ENCODE measurements at regions not wholly inside any gene's neighbourhood (a gene's known extent, or its start where the extent isn't known, plus 50 kb on each side); places are given as distances from the start of the nearest gene placed in this dataset.

GRCh38 chr14:76961631-76962302, 66.7 kb downstream of the IRF2BPL start:
- Mint-ChIP-seq H3K9me3 (no peaks in the 10 kb centered on the region), H3K4me3 (peak overlapping the region; percentile 89), H3K27ac (peak overlapping the region; percentile 91 to 95), H3K4me1 (peaks cover 70 to 91% of the 10 kb centered on the region in 2 donors), H3K36me3 (no peaks in the 10 kb centered on the region), H3K27me3 (ENCODE audit: low read depth in 2 of 2) (peaks cover 7 to 13% of the 10 kb centered on the region in 2 donors)
- peak overlapping the region; percentile 87 for H3K27ac ChIP-seq (ENCODE audit: low read length)
- H3K27me3 ChIP-seq (ENCODE audit: control insufficient read depth, insufficient read depth, low read length), result no peaks in the 10 kb centered on the region
- H3K36me3 ChIP-seq (ENCODE audit: control insufficient read depth, insufficient read depth, low read length), result no peaks in the 10 kb centered on the region
- peak; percentile 92 to 98 for DNase-seq
- H3K4me1 ChIP-seq (ENCODE audit: control insufficient read depth, insufficient read depth, low read length), result peaks cover 87% of the 10 kb centered on the region
- peak; percentile 87 to 98 (median 93) for ATAC-seq
- WGBS (ENCODE audit: insufficient coverage), result 0% methylated on average over 24 of the region's 24 CpGs
- peak overlapping the region; percentile 26 for H3K4me3 ChIP-seq (ENCODE audit: low read length)
- intact Hi-C loops (cut with micrococcal nuclease), result loop anchor here (1.0 to 10.0 kb wide), 5 partner anchors 14 to 79 kb away; partner anchors contain the start of gene IRF2BPL
- H3K9me3 ChIP-seq (ENCODE audit: control insufficient read depth, insufficient read depth, low read length), result no peaks in the 10 kb centered on the region
- no peak for TF ChIP-seq CTCF (IDR thresholded peaks at IDR 0.05)

GRCh38 chr14:76958980-76959710, 69.4 kb downstream of the IRF2BPL start:
- Mint-ChIP-seq H3K9me3 (no peaks in the 10 kb centered on the region), H3K27me3 (ENCODE audit: low read depth in 2 of 2) (peaks cover 4 to 5% of the 10 kb centered on the region in 2 donors), H3K36me3 (no peaks in the 10 kb centered on the region), H3K27ac (peak overlapping the region; percentile 96 to 98), H3K4me3 (no peak overlapping the region), H3K4me1 (peaks cover 65 to 90% of the 10 kb centered on the region in 2 donors)
- no peak for TF ChIP-seq CTCF (IDR thresholded peaks at IDR 0.05)
- ATAC-seq, result no peak
- Histone ChIP-seq H3K4me3 (ENCODE audit: low read length) (no peak overlapping the region), H3K4me1 (ENCODE audit: control insufficient read depth, insufficient read depth, low read length) (peaks cover 91% of the 10 kb centered on the region), H3K27me3 (ENCODE audit: control insufficient read depth, insufficient read depth, low read length) (no peaks in the 10 kb centered on the region), H3K36me3 (ENCODE audit: control insufficient read depth, insufficient read depth, low read length) (no peaks in the 10 kb centered on the region), H3K27ac (ENCODE audit: low read length) (no peak overlapping the region), H3K9me3 (ENCODE audit: control insufficient read depth, insufficient read depth, low read length) (no peaks in the 10 kb centered on the region)
- 76% methylated on average over 8 of the region's 8 CpGs for WGBS (ENCODE audit: insufficient coverage)
- DNase-seq, result no peak
- intact Hi-C loops (cut with micrococcal nuclease), result no loop called here

GRCh38 chr14:76958020-76958979, 70.2 kb downstream of the IRF2BPL start:
- Mint-ChIP-seq H3K27me3 (ENCODE audit: low read depth in 2 of 2) (no peaks in the 10 kb centered on the region), H3K9me3 (no peaks in the 10 kb centered on the region), H3K27ac (peak overlapping the region; percentile 96 to 98), H3K36me3 (no peaks in the 10 kb centered on the region), H3K4me3 (peak overlapping the region; percentile 77), H3K4me1 (peaks cover 56 to 88% of the 10 kb centered on the region in 2 donors)
- peak in 1 of 2 donors; percentile 45 for DNase-seq
- intact Hi-C loops (cut with micrococcal nuclease), result no loop called here
- Histone ChIP-seq H3K27me3 (ENCODE audit: control insufficient read depth, insufficient read depth, low read length) (no peaks in the 10 kb centered on the region), H3K9me3 (ENCODE audit: control insufficient read depth, insufficient read depth, low read length) (no peaks in the 10 kb centered on the region), H3K36me3 (ENCODE audit: control insufficient read depth, insufficient read depth, low read length) (no peaks in the 10 kb centered on the region), H3K4me3 (ENCODE audit: low read length) (no peak overlapping the region), H3K27ac (ENCODE audit: low read length) (peak overlapping the region; percentile 98), H3K4me1 (ENCODE audit: control insufficient read depth, insufficient read depth, low read length) (peaks cover 91% of the 10 kb centered on the region)
- no peak for TF ChIP-seq CTCF (IDR thresholded peaks at IDR 0.05)
- no peak for ATAC-seq
- 84% methylated on average over 11 of the region's 11 CpGs for WGBS (ENCODE audit: insufficient coverage)
